GM19035 (cell line): ENCODE measurements at regions not wholly inside any gene's neighbourhood (a gene's known extent, or its start where the extent isn't known, plus 50 kb on each side); places are given as distances from the start of the nearest gene placed in this dataset.

Source experiments
- ATAC-seq: cut with Tn5 transposase; IDR thresholded peaks from one replicate; pipeline ENCODE4 v1.9.1; 2021; ENCODE audit not compliant: unreplicated experiment

DNA sequence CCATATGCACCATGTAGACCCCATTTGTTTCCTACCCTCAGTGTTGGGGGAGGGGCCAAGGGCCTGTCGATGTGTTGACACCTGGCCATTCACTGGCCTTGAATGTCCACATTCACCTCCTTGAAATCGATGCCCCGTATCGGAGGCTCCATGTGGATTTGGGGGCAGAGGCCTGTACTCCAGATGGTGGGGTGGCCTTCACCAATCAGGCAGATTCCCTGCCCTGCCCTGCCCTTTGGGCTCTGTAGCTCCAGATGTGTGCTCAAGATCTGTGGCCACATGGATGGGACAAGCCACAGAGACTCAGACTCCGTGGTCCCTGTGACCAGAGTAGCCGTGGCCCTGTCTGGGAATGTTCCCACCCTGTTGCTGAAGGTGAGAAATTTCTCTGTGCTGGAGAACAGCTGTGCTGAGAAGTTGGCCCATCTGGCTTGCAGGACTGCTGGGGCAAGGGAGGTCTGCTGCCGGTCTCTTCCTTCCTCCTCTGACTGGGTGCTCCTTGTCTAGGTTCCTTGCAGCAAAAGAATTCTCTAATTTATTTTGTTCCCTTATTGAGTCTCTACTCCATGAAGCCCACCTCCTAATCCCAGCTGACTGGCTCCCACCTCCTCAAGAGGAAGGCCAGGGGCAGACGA, 221.3 kb downstream of the SEC14L1 start:
- no peak for ATAC-seq

DNA sequence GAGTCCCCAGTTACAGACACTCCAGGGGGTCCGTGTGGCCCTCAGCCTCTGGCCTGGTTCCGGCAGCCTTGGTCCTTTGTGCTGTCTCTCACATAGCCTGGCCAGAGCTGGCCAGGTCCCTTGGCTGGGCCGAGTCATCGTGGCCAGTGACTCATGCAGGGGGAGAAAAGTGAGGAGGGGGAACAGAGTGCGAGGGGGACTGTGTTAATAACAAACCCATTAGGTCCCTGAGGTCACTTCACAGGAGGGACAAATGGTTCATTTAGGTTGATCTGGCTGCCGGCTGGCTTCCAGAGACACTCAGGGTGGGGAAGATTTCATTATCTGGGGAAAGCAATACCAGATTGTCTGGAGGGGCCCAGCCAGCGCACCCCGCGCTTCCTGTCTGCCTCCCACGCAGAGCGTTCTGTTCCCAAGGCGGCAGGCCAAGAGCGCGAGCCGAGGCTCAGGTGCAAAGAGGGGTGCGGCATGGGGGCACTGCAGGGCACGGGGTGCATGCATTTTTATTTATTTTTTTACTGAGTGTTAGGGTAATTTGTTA, 223.1 kb downstream of the SEC14L1 start:
- no peak for ATAC-seq

DNA sequence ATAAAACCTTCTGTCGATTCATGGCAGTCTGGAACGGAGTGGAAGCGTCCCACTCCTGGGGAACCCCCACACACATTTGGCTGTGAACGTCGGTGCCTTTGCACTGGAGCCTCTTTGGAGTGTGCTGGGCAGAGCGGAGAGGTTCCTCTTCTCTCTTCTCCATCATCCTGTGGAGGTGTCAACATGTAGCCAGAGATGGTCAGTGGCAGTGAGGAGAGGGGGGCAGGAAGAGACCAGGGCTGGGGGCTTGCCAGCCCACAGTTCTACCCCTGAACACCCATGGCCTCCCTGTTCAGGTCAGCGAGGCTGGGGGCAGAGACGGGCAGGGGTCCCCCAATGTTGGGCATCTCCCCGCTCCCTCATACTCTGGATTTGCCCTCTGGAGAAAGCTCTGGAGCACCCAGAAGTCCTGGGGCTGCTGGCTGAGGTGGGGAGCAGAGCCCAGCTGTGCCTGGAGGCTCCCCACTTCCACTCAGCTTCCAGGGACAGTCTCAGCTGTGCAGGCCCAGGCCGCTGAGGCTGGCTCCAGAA, 223.7 kb downstream of the SEC14L1 start:
- ATAC-seq = no peak

DNA sequence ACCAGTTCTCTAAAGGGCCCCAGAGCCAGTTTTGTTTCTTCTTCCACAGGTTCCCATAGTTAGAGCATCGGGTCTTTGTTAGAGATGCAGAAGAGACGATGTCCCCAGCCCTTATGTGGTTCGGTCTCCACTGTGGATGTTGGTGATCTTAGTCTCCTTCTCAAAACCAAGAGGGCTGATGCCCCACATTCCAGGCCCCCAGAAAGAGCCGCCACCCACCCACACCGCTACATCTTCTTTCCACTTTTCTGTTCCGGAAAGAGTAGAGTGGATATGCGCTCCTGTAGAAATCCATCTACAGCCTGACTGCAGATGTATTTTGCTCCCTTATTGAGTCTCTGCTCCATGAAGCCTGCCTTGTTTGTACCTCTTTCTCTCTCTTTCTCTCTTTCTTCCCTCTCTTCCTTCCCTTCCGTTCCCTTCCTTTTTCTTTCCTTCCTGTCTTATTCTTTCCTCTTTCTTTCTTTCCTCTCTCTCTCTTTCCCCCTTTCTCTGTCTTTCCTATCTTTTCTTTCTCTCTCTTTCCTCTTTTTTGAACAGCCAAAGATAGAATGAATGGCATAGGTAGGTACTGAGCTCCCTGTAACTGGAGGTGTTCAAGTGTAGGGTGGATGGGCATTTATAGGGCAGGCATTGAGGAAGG, 224.3 kb downstream of the SEC14L1 start:
- no peak for ATAC-seq

DNA sequence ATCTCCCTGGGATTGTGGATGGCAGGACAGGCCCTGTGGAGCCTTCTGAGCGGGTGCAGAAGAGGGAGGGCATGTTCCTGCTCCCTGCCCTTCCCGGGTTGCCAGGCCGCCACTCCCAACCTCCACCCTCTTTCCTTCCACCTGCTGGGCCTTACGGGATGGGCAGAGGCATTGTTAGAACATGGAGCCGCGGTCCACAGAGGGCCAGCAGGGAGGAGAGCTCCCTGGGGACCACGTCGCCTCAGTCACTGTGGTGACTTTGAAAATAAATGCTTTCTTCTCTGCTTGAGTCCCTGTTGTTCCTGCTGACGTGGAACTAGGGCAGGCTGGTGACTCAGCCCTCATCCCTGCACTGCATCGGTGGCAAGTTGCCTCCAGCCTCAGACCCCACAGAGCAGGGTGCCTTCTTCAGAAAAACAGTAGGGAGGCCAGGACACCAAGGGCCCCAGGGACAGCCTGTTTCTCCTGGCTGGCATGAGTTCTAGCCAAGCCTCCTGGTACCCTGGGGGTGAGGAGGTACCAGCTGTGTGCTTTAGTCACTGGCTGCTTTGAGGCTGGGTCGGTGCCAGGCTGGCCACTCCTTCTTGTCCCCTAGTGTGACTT, 224.9 kb downstream of the SEC14L1 start:
- no peak for ATAC-seq

DNA sequence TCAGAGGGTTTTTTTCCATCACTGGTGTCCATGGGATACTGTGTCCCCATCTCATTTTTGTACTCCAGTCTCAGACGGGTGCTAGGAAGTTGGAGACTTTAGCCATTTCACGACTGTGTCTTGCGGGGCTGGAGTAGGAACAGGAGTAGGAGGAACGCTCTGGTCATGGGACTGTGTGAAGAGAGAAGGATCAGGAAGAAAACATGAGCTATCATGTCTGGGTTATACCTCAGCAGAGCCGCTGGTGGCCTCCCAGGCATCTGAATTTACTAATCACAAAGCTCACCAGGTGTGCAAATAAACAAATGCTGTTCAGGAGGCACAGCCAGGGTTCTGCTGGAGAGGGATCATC, 225.4 kb downstream of the SEC14L1 start:
- ATAC-seq = no peak

DNA sequence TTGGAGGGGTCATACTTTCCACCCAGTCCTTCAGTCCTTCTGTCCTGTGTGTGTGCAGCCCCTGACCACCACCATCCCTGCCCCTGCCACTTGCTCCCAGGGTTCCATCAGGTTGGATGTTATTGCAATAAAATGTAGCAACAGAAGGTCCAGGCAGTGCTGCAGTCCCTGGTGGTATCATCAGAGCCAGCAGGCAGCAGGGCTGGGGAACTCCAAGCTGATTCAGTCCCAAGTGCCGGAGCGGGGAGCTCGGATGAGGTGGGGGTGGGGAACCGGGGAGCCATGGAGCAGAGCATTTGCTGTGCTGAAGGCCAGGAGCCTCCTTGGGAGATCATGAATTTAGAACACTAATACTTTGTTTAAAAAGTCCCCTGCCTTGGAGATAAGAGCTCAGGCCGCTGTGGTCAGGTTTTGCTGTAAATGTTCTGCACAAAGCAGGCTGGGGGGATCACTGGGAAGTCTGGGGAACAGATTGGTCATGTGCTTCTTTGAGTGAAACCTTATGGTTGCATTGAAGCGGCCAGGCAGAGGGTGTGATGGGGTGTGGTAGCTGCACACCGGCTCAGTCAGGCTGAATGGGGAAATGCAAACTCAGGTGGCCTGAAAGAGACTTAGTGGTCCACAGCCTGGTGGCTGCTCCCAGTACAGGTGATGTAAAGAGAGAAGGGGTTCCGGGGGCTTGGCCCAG, 225.9 kb downstream of the SEC14L1 start:
- no peak for ATAC-seq

DNA sequence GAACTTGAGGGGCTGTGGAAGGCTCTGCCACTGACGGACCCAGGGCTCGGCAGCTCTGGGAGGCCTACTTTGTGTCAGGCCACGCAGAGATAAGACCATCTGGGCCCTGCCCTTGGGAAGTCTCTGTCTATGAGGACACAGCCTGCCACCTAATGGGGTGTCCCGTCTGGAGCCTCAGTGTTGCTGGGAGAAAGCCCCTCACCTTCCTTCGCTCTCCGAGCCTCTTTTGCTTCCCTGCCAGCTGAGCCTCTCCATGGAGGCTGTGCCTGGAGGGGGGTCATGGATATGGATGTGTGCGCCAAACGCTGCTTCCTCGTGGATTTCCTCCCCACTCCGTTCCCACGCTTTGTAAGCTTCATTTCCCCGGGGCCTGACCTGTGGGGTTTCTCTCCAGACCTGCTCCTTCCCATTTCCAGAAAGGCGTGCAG, 228.8 kb downstream of the SEC14L1 start:
- no peak for ATAC-seq

DNA sequence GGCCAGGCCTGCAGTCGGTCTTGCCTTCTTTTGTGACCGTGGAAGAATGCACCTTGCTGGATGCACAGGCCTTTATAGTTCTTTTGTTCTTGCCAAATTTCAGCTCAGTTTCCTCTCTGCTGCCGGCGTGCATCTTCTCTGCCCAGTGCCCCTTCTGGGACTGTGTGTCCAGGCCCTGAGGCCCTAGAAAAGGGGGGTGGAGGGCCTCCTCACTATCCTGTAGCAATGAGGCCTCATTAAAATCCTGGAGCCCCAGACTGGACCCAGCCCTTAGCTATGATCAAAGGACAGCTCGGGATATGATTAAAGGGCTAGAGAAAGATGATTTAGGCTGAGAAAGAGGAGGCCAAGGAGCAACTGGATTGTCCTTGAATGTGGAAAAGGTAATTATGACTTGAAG, 229.8 kb downstream of the SEC14L1 start:
- no peak for ATAC-seq

DNA sequence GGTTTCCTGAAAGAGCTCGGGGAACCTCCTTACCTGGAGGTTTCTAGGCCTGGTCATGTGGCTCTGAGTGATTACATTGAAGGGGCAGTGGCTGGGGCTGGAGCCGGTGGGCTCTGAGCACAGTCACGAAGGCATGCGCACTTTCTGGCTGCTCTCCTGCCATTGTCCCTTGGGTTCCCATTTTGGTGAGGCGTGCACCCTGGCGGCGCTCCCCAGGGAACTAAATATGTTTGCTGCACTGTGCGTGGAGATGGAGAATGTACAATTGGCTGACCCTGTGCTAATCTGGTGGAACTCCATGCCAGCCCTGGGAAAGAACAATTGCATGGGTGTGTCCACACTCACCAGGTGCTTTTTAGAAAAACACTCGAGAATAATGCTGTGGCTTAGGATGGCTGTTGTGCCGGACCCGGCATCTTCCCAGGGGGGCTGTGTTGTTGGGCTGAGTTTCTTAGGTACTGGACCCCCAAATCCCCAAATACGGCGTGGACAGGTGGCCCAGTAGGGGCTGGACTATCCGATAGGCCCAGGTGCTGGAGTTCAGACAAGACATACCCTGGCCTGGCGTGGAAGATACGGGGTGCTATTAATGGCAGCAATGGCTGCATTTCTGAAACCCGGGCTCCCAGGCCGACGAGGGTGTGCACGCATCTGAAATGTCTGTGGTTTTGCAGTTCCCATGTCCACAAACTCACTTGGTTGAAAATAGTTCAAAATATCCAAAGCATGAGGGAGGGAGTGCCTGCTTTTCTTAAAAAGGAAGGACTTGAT, 230.5 kb downstream of the SEC14L1 start:
- ATAC-seq = no peak

DNA sequence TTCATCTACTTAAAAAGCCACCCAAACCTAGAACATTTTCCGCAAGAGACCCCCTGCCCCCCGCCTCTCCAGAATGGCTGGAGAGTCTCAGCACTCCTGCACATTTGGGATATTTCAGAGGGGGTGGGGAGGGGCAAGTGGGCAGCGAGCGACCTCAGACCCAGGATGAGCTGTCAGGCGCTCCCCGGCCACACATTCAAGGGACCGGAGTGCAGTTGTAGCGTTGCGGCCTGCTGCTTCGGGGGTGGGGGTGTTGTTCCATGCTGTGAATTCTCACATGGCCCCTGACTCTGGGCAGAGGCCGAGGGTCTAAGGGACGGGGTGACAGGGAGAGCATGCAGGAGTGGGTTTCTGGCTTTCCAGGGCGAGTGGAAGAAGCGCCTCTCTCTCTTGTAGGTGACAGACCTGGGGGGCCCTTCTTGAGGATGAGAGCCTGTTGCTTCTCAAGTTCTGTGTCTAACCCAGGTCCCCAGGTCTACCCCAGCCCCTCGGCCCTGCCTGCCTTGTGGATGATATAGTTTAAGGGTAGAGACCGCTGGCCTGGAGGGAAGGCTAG, 231.2 kb downstream of the SEC14L1 start:
- ATAC-seq = no peak

DNA sequence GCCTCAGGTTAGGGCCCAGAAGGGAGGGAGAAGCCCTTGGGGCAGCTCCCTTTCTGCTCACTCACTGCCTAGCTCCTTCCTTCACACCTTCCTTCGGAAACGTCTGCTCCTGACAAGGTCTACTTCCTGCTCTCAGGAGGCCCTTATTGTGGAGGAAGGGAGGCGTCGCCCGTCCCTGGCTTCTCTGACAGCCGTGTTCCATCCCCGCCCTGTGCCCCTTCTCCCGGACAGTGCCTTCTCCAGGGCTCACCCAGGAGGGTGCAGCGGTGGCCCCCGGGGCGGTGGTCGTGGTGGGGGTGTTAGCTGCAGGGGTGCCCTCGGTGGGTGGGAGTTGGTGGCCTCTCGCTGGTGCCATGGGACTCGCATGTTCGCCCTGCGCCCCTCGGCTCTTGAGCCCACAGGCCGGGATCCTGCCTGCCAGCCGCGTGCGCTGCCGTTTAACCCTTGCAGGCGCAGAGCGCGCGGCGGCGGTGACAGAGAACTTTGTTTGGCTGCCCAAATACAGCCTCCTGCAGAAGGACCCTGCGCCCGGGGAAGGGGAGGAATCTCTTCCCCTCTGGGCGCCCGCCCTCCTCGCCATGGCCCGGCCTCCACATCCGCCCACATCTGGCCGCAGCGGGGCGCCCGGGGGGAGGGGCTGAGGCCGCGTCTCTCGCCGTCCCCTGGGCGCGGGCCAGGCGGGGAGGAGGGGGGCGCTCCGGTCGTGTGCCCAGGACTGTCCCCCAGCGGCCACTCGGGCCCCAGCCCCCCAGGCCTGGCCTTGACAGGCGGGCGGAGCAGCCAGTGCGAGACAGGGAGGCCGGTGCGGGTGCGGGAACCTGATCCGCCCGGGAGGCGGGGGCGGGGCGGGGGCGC, 231.9 kb downstream of the SEC14L1 start:
- ATAC-seq = peak; percentile 73

DNA sequence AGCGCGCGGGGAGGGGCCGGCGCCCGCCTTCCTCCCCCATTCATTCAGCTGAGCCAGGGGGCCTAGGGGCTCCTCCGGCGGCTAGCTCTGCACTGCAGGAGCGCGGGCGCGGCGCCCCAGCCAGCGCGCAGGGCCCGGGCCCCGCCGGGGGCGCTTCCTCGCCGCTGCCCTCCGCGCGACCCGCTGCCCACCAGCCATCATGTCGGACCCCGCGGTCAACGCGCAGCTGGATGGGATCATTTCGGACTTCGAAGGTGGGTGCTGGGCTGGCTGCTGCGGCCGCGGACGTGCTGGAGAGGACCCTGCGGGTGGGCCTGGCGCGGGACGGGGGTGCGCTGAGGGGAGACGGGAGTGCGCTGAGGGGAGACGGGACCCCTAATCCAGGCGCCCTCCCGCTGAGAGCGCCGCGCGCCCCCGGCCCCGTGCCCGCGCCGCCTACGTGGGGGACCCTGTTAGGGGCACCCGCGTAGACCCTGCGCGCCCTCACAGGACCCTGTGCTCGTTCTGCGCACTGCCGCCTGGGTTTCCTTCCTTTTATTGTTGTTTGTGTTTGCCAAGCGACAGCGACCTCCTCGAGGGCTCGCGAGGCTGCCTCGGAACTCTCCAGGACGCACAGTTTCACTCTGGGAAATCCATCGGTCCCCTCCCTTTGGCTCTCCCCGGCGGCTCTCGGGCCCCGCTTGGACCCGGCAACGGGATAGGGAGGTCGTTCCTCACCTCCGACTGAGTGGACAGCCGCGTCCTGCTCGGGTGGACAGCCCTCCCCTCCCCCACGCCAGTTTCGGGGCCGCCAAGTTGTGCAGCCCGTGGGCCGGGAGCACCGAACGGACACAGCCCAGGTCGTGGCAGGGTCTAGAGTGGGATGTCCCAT, 232.8 kb downstream of the SEC14L1 start:
- peak; percentile 21 for ATAC-seq

DNA sequence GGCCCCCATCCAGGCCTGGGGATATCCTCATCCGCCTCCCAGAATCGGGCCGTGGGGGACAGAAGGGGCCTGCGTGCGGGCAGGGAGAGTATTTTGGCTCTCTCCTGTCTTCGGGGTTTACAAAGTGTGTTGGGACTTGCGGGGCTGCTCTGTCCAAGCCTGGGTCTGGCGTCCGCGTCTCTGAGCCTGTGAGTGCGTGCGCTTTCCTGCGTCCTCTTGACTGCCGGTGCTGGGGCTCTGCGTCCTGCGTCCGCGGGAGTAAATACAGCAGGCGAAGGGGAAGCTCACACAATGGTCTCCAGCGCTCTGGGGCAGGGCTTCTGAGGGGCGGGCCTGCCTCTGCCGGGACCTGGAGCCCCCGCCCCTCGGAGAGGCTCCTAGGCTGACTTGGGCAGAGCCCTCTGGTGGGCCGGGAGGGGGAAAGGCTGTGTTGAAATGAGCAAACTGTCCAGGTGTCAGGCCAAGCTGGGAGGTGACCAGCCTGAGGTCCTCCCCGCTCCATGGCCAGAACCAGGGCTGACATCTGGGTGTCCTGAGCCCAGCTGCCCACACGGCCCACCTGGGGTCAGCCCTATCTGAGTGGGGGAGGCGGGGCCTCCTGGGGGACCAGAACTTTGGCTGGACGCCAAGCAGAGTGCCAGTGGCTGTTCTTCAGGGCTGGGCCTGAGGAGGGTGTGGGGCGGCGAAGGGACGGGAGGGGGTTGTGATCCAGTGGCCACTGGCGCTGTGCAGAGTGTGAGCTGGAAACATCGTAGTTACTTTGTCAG, 233.6 kb downstream of the SEC14L1 start:
- no peak for ATAC-seq

DNA sequence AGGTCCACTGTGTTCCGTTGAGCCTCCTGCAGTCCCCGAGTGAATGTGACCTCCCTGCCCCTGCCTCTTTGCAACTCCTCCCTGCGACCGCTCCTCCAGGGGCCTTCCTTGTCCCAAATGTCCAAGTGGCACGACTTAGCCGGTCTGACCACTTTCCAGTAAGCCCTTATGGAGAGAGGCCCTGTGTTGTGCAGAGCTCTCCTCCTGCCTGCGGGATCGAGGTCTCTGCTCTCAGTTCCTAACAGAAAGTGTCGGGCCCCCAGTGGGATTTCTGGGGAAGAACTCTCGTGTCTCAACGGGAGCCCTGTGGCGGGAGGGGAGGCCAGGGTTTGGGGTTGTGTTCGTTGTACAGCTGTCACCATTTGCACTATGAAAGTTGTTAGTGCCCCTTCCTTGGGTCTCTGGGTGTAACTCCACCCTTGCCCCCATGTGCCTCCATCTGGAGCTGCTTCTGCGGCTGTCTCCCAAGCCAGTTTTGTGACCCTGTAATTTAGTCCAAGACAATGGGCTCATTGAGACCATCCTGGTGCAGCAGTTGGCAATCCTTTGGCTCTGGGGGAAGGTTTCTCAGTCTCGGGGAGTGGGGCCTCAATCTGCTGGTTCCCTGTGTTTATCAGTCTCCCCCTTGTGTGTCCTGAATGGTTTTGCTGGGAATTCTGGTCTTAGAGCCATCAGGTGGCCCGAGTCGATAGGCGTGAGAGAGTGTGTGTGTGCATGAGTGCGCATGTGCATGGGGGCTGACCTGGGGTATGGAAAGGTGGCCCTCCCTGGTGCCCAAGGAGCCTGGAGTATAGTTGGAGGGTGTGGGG, 234.5 kb downstream of the SEC14L1 start:
- no peak for ATAC-seq

DNA sequence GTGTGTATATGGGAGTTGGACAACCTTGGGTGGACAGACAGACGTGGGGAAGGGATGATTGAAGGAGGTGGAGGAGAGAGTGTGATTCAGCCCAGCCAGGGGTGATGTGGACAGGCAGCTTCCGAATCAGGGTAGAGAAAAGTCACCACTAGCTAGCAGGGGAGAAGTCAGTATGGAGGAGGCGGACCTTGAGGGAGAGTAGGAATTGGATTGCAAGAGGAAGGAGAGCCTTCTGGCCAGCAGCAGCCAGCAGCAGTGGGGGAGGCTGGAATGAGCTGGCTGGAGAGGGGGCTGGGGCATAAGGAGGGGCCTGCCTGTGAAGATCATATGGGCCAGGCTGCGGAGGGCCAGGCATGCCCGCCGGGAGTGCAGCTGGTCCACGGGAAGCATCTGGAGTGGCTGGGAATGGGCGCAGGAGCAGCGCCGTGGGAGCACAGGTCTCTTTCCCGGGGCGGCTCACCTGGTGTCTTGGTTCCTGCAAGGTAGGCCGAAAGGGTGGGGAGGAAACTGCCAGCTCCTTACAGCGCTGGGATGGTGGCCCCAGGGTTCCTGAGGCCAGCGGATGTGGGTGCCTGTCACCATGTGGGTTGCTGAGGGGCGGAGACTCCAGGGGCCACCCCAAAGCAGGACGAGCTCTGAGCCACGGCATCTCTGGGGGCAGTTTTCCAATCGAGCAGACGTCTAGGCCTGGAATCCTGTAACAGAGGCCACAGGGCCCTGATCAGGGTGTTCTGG, 235.3 kb downstream of the SEC14L1 start:
- ATAC-seq = no peak
